Trophoblast cell (in vitro differentiated cells and primary cell): ENCODE measurements at regions not wholly inside any gene's neighbourhood (a gene's known extent, or its start where the extent isn't known, plus 50 kb on each side); places are given as distances from the start of the nearest gene placed in this dataset.

ENCODE experiments used
- DNase-seq, 2 donors: peaks; one replicate each; pipeline ENCODE4 v3.0.0-alpha.2; 2016
- H2AFZ ChIP-seq: 2 replicates; pipeline ENCODE4 v1.6.1; 2013; ENCODE audit warnings: low read length, moderate library complexity, mild to moderate bottlenecking; ENCODE audit not compliant: insufficient read depth, poor library complexity
- H2AK5ac ChIP-seq: 2 replicates; pipeline ENCODE4 v1.6.1; 2013; ENCODE audit warnings: mild to moderate bottlenecking, low read length
- H2BK120ac ChIP-seq: 2 replicates; pipeline ENCODE4 v1.6.1; 2013; ENCODE audit warnings: low read length, mild to moderate bottlenecking, moderate library complexity; ENCODE audit not compliant: insufficient read depth, poor library complexity
- H2BK12ac ChIP-seq: 2 replicates; pipeline ENCODE4 v1.6.1; 2013; ENCODE audit warnings: mild to moderate bottlenecking, low read length, moderate library complexity
- H2BK5ac ChIP-seq: 2 replicates; pipeline ENCODE4 v1.6.1; 2013; ENCODE audit warnings: low read length, low read depth, moderate library complexity, mild to moderate bottlenecking; ENCODE audit not compliant: poor library complexity
- H3K14ac ChIP-seq: 2 replicates; pipeline ENCODE4 v1.6.1; 2013; ENCODE audit warnings: mild to moderate bottlenecking, low read length
- H3K18ac ChIP-seq: 2 replicates; pipeline ENCODE4 v1.6.1; 2013; ENCODE audit warnings: mild to moderate bottlenecking, low read length
- H3K23ac ChIP-seq: 2 replicates; pipeline ENCODE4 v1.6.1; 2013; ENCODE audit warnings: low read length
- H3K27ac ChIP-seq: 2 replicates; pipeline ENCODE4 v1.5.1; 2013; ENCODE audit warnings: low read depth, mild to moderate bottlenecking, inconsistent platforms, low read length, moderate library complexity
- H3K27me3 ChIP-seq: 2 replicates; pipeline ENCODE4 v1.6.1; 2013; ENCODE audit warnings: inconsistent platforms, mild to moderate bottlenecking, low read length, moderate library complexity; ENCODE audit not compliant: insufficient read depth
- H3K36me3 ChIP-seq, 2 experiments: 1 replicate in 1 of 2; 2 replicates in 1 of 2; pipeline ENCODE4 v1.6.1; 2013; ENCODE audit warnings: low read length in 2 of 2, mild to moderate bottlenecking in 2 of 2, moderate library complexity in 1 of 2; ENCODE audit not compliant: insufficient read depth in 2 of 2, control insufficient read depth in 1 of 2
- H3K4ac ChIP-seq: 2 replicates; pipeline ENCODE4 v1.6.1; 2013; ENCODE audit warnings: low read depth, mild to moderate bottlenecking, low read length, moderate library complexity
- H3K4me1 ChIP-seq, 2 experiments: 1 replicate in 1 of 2; 2 replicates in 1 of 2; pipeline ENCODE4 v1.6.1; 2013; ENCODE audit warnings: low read length in 2 of 2, mild to moderate bottlenecking in 2 of 2, moderate library complexity in 1 of 2; ENCODE audit not compliant: insufficient read depth in 2 of 2, control insufficient read depth in 1 of 2
- H3K4me2 ChIP-seq: 2 replicates; pipeline ENCODE4 v1.6.1; 2013; ENCODE audit warnings: inconsistent platforms, mild to moderate bottlenecking, low read length, moderate library complexity
- H3K4me3 ChIP-seq: 2 replicates; pipeline ENCODE4 v1.5.1; 2013; ENCODE audit warnings: mild to moderate bottlenecking, low read depth, low read length, inconsistent platforms
- H3K79me1 ChIP-seq: one replicate; pipeline ENCODE4 v1.6.1; 2013; ENCODE audit warnings: low read length
- H3K79me2 ChIP-seq: 2 replicates; pipeline ENCODE4 v1.6.1; 2013; ENCODE audit warnings: low read length, mild to moderate bottlenecking; ENCODE audit not compliant: control insufficient read depth, insufficient read depth, poor library complexity
- H3K9ac ChIP-seq: 2 replicates; pipeline ENCODE4 v1.6.1; 2013; ENCODE audit warnings: mild to moderate bottlenecking, low read length
- H3K9me3 ChIP-seq: 2 replicates; pipeline ENCODE4 v1.6.1; 2013; ENCODE audit warnings: low read depth, mild to moderate bottlenecking, control low read depth, inconsistent platforms, low read length; ENCODE audit not compliant: insufficient read depth
- H4K12ac ChIP-seq: 2 replicates; pipeline ENCODE4 v1.6.1; 2013; ENCODE audit warnings: low read depth, mild to moderate bottlenecking, low read length, moderate library complexity
- H4K8ac ChIP-seq: 2 replicates; pipeline ENCODE4 v1.6.1; 2013; ENCODE audit warnings: low read depth, mild to moderate bottlenecking, low read length, moderate library complexity
- H4K91ac ChIP-seq: one replicate; pipeline ENCODE4 v1.6.1; 2013; ENCODE audit warnings: low read depth, mild to moderate bottlenecking, low read length, moderate library complexity
- WGBS: extraction: QIAGEN DNeasy Blood & Tissue Kit; methylation state at CpG from one replicate; pipeline ENCODE4 v1.1.7; 2013; ENCODE audit warnings: missing lambda C conversion rate; ENCODE audit not compliant: insufficient read length, insufficient coverage; ENCODE audit errors: extremely low coverage; 5-methylcytosine and 5-hydroxymethylcytosine counted together

- Histone ChIP-seq H3K4me1 (no peaks in the 10 kb centered on the region), H3K79me1 (no peaks in the 10 kb centered on the region), H2BK12ac (no peak overlapping the region), H3K4me2 (no peak overlapping the region), H4K12ac (no peak overlapping the region), H4K91ac (no peak overlapping the region), H2BK120ac (no peak overlapping the region), H3K9ac (no peak overlapping the region), H3K4me3 (no peak overlapping the region), H4K8ac (no peak overlapping the region), H3K79me2 (no peaks in the 10 kb centered on the region), H2AK5ac (no peak overlapping the region), H2AFZ (no peak overlapping the region), H3K9me3 (no peaks in the 10 kb centered on the region), H3K23ac (no peak overlapping the region), H3K4ac (no peak overlapping the region), H3K18ac (no peak overlapping the region), H2BK5ac (no peak overlapping the region), H3K14ac (no peak overlapping the region), H3K27me3 (no peaks in the 10 kb centered on the region), H3K36me3 (no peaks in the 10 kb centered on the region), H3K27ac (no peak overlapping the region)
- 100% methylated on average over 1 of the region's 2 CpGs for WGBS
- DNase-seq = no peak
Measured at GRCh38 chr16:26658486-26658885, 408.2 kb upstream of the C16orf82 start.

GRCh38 chr16:26658915-26659314 is 407.8 kb upstream of the C16orf82 start:
- Histone ChIP-seq H3K79me2 (no peaks in the 10 kb centered on the region), H3K27ac (no peak overlapping the region), H2BK120ac (no peak overlapping the region), H3K4me1 (no peaks in the 10 kb centered on the region), H2BK5ac (no peak overlapping the region), H3K9ac (no peak overlapping the region), H3K9me3 (no peaks in the 10 kb centered on the region), H4K91ac (no peak overlapping the region), H3K18ac (no peak overlapping the region), H3K4me2 (no peak overlapping the region), H2AK5ac (no peak overlapping the region), H4K12ac (no peak overlapping the region), H3K27me3 (no peaks in the 10 kb centered on the region), H3K23ac (no peak overlapping the region), H3K4me3 (no peak overlapping the region), H3K36me3 (no peaks in the 10 kb centered on the region), H3K4ac (no peak overlapping the region), H2BK12ac (no peak overlapping the region), H3K14ac (no peak overlapping the region), H2AFZ (no peak overlapping the region), H3K79me1 (no peaks in the 10 kb centered on the region), H4K8ac (no peak overlapping the region)
- no CpG with 5 or more reads among the region's 2 CpGs for WGBS
- DNase-seq = no peak

GRCh38 chr16:26664086-26664485 is 402.6 kb upstream of the C16orf82 start:
- no peak overlapping the region for H4K8ac ChIP-seq
- no peaks in the 10 kb centered on the region for H3K79me1 ChIP-seq
- H3K4ac ChIP-seq = no peak overlapping the region
- H4K91ac ChIP-seq = no peak overlapping the region
- H3K27ac ChIP-seq = no peak overlapping the region
- no peak overlapping the region for H3K18ac ChIP-seq
- no peak overlapping the region for H2AFZ ChIP-seq
- H3K4me3 ChIP-seq = no peak overlapping the region
- H3K14ac ChIP-seq = no peak overlapping the region
- no peak overlapping the region for H4K12ac ChIP-seq
- no peak overlapping the region for H2BK12ac ChIP-seq
- WGBS = no CpG with 5 or more reads among the region's 4 CpGs
- H3K4me2 ChIP-seq = no peak overlapping the region
- no peaks in the 10 kb centered on the region for H3K27me3 ChIP-seq
- H3K79me2 ChIP-seq = no peaks in the 10 kb centered on the region
- H3K36me3 ChIP-seq = no peaks in the 10 kb centered on the region
- H3K4me1 ChIP-seq = no peaks in the 10 kb centered on the region
- no peak overlapping the region for H2AK5ac ChIP-seq
- peaks cover 2% of the 10 kb centered on the region for H3K9me3 ChIP-seq
- DNase-seq = no peak
- no peak overlapping the region for H2BK5ac ChIP-seq
- H2BK120ac ChIP-seq = no peak overlapping the region
- H3K9ac ChIP-seq = no peak overlapping the region
- H3K23ac ChIP-seq = no peak overlapping the region

- Histone ChIP-seq H3K27me3 (no peaks in the 10 kb centered on the region), H3K4ac (no peak overlapping the region), H3K9me3 (peaks cover 2% of the 10 kb centered on the region), H3K27ac (no peak overlapping the region), H3K9ac (no peak overlapping the region), H2BK120ac (no peak overlapping the region), H4K8ac (no peak overlapping the region), H3K4me3 (no peak overlapping the region), H4K12ac (no peak overlapping the region), H2AK5ac (no peak overlapping the region), H3K36me3 (no peaks in the 10 kb centered on the region), H3K4me2 (no peak overlapping the region), H3K4me1 (no peaks in the 10 kb centered on the region), H2BK5ac (no peak overlapping the region), H3K18ac (no peak overlapping the region), H2BK12ac (no peak overlapping the region), H4K91ac (no peak overlapping the region), H2AFZ (no peak overlapping the region), H3K79me2 (no peaks in the 10 kb centered on the region), H3K79me1 (no peaks in the 10 kb centered on the region), H3K14ac (no peak overlapping the region), H3K23ac (no peak overlapping the region)
- no peak for DNase-seq
- no CpG with 5 or more reads among the region's 13 CpGs for WGBS
Measured at GRCh38 chr16:26665166-26665939, 401.4 kb upstream of the C16orf82 start.
